Hepatocyte (in vitro differentiated cells): ENCODE measurements at regions not wholly inside any gene's neighbourhood (a gene's known extent, or its start where the extent isn't known, plus 50 kb on each side); places are given as distances from the start of the nearest gene placed in this dataset.

ENCODE experiments used
- EZH2phosphoT487 ChIP-seq: fragments of 200-600 bp; sonication (generic); IDR thresholded peaks from one replicate; pipeline ENCODE4 v1.6.1; 2018; ENCODE audit warnings: antibody characterized with exemption, mild to moderate bottlenecking, low read depth, moderate library complexity; ENCODE audit not compliant: unreplicated experiment, severe bottlenecking
- TF ChIP-seq, protein P1 (sequence below): fragments of 200-600 bp; sonication (generic); IDR thresholded peaks from 2 replicates; pipeline ENCODE4 v1.5.1; 2016; ENCODE audit warnings: antibody characterized with exemption, mild to moderate bottlenecking; ENCODE audit not compliant: poor library complexity

DNA sequence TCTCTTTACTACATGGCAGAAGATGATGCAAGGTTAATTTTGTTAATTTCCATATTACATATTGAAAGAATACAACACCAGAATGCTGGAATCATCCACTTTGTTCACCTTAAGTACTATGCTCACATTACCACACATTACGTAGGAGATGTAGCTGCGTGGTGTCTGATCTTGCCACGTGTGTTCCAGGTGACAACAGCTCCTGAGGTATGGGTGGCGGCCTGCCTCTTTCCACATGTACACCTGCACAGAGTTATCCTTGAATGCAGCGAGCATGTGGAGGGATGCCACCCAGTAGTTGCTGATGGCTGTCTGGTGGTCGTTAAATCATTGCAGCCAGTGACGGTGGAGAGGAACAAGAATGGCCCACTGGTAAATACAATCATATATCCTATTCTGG is 740.5 kb upstream of the EEF2KMT start:
- TF ChIP-seq, protein P1, sequence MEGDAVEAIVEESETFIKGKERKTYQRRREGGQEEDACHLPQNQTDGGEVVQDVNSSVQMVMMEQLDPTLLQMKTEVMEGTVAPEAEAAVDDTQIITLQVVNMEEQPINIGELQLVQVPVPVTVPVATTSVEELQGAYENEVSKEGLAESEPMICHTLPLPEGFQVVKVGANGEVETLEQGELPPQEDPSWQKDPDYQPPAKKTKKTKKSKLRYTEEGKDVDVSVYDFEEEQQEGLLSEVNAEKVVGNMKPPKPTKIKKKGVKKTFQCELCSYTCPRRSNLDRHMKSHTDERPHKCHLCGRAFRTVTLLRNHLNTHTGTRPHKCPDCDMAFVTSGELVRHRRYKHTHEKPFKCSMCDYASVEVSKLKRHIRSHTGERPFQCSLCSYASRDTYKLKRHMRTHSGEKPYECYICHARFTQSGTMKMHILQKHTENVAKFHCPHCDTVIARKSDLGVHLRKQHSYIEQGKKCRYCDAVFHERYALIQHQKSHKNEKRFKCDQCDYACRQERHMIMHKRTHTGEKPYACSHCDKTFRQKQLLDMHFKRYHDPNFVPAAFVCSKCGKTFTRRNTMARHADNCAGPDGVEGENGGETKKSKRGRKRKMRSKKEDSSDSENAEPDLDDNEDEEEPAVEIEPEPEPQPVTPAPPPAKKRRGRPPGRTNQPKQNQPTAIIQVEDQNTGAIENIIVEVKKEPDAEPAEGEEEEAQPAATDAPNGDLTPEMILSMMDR = no peak
- no peak for TF ChIP-seq EZH2phosphoT487
